Stimulated activated CD4-positive, alpha-beta T cell treated with anti-CD3 and anti-CD28 coated beads, Interleukin-12 subunit alpha, Interleukin-12 subunit beta, amount 100 ng/mL, for 48 hours (primary cell): ENCODE measurements at regions not wholly inside any gene's neighbourhood (a gene's known extent, or its start where the extent isn't known, plus 50 kb on each side); places are given as distances from the start of the nearest gene placed in this dataset.

Experiments used
- DNase-seq, 3 donors: peaks; one replicate each; pipeline ENCODE4 v3.0.0-alpha.2; 2020; ENCODE audit warnings: low read depth in 2 of 3, low spot score in 1 of 3

- DNase-seq = no peak
Measured at GRCh38 chr7:41475801-41476459, 227.0 kb downstream of the INHBA start.

- no peak for DNase-seq
Measured at GRCh38 chr7:41472427-41473125, 230.3 kb downstream of the INHBA start.

- DNase-seq = no peak
Measured at GRCh38 chr7:41470081-41470480, 232.8 kb downstream of the INHBA start.

- no peak for DNase-seq
Measured at GRCh38 chr7:41467596-41467995, 235.3 kb downstream of the INHBA start.

GRCh38 chr7:41466760-41467384 is 236.0 kb downstream of the INHBA start:
- DNase-seq = no peak

- no peak for DNase-seq
Measured at GRCh38 chr7:41465571-41465970, 237.3 kb downstream of the INHBA start.

- DNase-seq = no peak
Measured at GRCh38 chr7:41463770-41464470, 239.0 kb downstream of the INHBA start.

- DNase-seq = no peak
Measured at GRCh38 chr7:41459623-41460261, 243.1 kb downstream of the INHBA start.

GRCh38 chr7:41459183-41459582 is 243.7 kb downstream of the INHBA start:
- DNase-seq = no peak

GRCh38 chr7:41457832-41458437 is 245.0 kb downstream of the INHBA start:
- no peak for DNase-seq

- DNase-seq = no peak
Measured at GRCh38 chr7:41451826-41452225, 251.1 kb downstream of the INHBA start.

- no peak for DNase-seq
Measured at GRCh38 chr7:41449694-41450093, 253.2 kb downstream of the INHBA start.

- DNase-seq = no peak
Measured at GRCh38 chr7:41449286-41449685, 253.6 kb downstream of the INHBA start.

GRCh38 chr7:41448104-41448503 is 254.8 kb downstream of the INHBA start:
- DNase-seq = no peak

- no peak for DNase-seq
Measured at GRCh38 chr7:41447450-41448042, 255.3 kb downstream of the INHBA start.

- no peak for DNase-seq
Measured at GRCh38 chr7:41446606-41447449, 256.1 kb downstream of the INHBA start.

- DNase-seq = no peak
Measured at GRCh38 chr7:41445946-41446345, 256.9 kb downstream of the INHBA start.

GRCh38 chr7:41445432-41445831 is 257.5 kb downstream of the INHBA start:
- no peak for DNase-seq

- no peak for DNase-seq
Measured at GRCh38 chr7:41439515-41439879, 263.4 kb downstream of the INHBA start.
